Globus pallidus (tissue), 1 donor: ENCODE measurements at regions not wholly inside any gene's neighbourhood (a gene's known extent, or its start where the extent isn't known, plus 50 kb on each side); places are given as distances from the start of the nearest gene placed in this dataset.
A peak's percentile ranks its signal among the peaks of the same experiment; 100 is the strongest.
"Not testable (repeated sequence)": the region's sequence is repeated elsewhere in the genome, so short reads cannot be mapped to it uniquely, and the experiment has no call there.

Source experiments
- DNase-seq: peaks from one replicate; pipeline ENCODE4 v3.0.0-alpha.2; 2015; ENCODE audit warnings: low spot score

DNA sequence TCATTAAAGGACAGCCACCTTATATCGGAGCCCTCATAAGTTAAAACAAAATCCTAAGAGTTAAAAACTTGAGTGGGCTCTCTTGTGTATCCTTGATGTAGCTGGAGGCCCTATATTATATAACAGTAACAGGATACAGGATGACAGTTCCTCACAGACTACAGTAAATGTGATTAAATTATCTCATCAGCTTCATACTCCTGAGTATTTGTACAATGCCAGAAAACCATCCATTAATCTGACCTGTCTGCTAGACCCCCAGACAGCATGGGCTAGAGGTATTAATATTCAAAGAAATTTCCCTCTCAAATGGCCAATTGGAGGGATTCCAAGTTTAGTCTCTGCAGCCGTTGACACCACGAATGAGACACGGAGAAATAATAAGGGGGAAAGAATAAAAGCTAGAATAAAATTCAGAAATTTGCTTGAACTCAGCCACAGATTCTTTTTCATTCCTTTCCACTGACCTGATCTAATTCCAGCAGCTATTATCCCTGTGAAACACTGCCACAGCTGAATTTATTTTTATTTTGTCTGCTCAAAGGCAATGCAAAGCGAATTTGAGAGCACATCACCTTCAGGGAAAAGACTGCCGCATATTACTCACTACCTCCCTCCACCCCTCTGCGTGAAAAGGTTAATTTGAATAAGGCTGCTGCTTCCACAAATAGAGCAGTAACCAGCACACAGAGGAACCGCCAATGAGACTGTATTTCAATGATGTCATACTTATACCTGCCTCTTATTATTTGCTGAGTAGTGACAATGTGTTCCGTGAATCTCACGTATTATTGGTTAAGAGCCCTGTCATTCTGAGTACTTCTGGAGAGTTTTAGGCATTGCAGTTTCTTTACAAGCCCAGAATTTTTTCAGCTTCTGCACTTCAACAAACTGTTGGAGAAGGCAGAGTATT lies 155.9 kb upstream of the KLF12 start:
- peak; percentile 72 for DNase-seq

DNA sequence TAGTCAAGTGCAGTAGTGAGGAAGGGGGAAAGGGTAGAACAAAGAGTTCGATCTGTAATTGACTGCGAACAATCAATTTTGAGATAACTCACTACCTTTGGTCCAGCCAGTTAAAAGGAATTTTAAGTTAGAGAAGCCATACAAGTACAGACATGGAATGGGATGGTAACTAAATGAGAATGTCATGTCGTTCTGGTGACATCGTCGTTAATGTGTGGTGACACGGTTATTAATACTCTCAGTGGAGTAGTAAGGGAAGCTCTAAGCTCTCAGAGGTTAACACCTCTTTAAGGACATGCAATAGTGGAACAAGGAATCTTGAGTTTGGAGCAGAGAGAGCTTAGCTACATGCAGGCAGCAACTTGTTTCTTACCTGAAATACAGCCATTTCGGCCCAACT lies 154.9 kb upstream of the KLF12 start:
- DNase-seq: no peak

DNA sequence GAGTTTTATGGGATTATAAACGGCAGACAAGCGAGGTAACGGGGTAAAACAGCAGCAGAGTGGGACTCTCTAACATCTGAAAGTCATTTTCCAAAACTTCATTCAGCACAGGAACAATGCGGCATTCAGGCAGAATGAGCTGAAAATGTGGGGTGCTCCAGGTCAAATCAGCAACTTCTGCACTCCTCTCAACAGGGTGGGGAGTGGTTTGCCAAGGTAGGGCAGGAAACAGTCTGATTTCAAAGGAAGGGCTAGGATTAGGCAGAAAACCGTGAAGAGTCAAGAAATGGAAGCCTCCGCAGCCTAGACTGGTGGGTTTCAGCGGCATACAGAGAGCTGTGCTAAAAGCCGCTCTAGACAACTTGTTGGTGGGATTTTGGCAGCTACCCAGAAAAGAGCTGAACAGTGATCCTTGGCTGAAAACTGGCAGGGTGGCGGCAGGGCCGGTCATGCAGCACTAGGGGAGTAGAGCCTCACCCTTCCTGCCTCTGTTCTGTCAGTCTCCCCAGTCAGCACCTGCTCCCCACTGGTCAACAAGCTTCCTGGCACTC lies 154.2 kb upstream of the KLF12 start:
- peak; percentile 40 for DNase-seq

DNA sequence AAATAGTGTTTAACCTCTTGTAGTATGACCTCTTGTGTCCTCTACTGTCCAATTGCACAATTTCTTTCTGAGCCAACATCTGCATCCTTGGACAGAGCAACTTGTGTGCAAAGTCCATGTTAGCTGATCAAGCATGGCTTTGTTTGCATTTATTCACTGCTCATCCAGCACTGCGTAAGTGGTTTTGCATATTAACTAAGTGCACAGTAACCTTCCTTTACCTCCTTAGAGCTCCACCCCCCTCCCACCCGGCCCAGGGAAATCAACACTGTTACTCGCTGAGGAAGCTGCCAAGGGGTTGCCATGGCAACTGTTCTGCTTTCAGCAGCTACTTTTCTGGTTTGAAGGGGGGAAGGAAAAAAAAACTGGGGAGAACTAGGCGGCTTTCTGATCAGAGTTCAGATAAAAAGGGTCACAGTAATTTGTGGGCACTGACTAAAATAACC lies 153.5 kb upstream of the KLF12 start:
- peak; percentile 84 for DNase-seq

DNA sequence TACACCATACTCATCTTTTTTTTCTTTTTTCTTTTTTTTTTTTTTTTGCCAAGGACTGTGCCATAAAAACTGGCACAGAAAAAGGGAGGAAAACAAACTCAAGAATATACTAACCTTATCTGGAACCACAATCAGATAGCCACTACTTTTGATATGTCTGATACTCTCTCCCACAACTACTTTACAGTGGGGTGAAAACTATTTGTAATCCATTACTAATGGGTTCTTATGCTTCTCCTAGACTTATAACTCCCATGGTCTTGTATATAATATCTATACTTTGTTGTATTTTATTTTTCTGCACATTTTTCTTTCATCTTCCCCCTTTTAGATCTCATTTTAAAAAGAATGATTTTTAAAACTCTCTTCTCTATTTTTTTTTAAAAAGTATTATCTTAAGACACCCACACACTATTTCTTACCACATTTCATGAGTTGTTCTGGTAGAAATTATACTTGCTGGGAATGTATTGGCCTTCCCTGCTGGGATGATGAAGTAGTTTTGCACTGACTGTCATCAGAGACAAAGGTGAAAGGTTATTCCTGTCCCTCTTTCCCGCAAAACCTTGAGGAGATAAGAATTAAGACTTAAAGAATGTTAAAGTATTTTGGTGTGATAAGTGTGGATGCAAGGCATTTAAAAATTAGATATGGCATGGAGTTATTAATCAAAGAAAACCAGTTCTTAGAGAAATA lies 146.7 kb upstream of the KLF12 start:
- no peak for DNase-seq

DNA sequence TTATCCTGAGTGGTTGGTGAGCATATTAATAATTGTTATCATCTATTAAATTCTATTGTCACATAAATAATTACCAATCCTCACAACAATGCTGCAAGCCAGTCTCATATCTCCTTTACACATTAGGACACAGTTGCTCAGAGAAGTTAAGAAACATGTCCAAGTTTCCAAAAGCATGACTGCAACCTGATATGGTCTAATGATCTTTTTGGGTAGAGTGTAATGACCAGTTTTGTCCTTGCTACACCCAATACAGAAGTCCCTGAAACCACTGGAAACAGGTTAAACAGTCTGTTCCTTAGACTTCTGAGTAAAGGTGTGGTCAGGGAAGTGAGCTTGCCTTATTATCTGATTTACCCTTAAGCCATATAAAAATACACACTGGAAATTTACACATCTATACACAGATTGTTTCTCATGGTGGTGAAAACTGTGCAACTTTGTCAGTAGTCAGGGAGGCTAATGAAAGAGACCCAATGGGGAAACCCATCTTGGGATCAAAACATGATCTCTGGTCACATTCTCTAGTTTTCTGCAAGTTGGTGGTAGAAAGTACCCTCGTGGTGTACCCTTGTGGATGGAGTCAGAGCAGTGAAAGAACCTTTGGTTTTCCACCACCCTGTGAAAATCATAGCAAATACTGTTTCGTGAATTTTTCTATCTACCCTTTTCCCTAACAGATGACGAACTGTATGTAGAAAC lies 146.0 kb upstream of the KLF12 start:
- DNase-seq: no peak

DNA sequence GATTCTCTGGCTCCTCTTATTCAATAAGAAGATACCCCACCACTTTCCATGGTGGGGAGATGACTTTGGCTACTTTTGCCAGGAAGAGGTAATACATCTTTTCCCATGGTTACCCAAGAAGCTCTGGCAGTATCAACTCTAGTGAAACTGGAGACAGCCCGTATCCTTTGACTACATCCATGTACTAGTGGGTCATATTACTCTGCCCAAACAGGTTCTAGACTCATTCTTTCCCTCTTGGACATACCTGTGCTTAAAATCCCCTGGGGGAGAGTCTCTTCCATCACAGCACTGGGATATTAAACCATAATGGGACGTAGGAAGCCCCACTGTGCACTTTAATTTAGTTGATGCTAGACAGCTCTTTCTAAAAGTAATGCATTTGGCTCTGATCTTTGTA lies 144.7 kb upstream of the KLF12 start:
- DNase-seq: no peak

DNA sequence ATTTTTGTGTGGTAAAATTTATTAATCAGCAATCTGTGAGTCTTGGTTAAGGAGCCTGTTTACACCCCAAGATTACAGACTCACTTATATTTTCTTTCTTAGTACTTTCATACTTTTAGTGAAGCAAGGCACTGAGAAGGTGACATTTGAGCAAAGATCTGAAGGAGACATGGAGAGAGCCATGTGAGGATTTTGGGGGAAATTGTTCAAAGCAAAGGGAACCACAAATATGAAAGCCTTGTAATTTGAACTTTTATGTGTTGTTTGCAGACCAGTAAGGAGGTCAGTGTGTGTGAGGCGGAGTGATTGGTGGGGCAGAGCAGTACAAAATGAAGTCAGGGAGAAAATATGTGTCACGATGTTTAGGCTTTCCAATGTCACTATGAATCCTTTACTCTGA lies 140.7 kb upstream of the KLF12 start:
- no peak for DNase-seq

DNA sequence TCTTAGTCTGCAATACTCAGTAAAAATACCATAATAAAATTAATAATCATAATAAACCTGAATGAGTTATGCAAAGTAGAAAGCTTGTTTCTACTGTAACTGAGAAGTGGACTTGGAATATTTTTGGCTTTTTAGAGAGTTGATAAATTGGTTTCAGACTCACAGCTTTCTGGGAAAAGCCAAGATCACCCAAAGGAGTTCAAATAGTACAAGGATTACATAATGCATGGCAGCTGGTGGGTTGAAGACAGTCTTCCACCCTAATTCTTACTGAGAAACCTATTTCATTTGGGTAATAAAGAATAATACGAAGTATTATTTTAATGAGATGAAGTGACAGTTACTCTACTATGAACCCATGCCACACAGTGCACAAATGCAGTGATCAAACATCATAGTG lies 139.4 kb upstream of the KLF12 start:
- no peak for DNase-seq

DNA sequence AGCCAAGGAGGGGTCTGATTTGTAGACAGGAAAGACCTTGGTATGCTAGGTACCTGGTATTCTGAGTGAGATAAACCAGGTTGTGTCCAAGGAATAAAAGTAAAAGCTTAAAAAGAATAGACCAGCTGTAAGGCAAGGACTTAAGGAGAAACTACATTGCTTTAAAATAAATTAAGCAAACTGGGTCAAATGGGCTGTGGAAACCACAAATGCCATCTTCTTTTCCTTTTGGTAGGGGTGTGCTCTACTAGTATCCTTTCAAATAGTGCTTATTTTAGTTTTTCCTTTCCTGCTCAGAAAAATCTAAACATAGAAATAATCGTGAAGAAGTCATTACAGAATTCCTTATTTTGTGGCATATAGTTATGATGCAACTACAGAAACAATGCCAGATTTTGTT lies 138.6 kb upstream of the KLF12 start:
- no peak for DNase-seq

DNA sequence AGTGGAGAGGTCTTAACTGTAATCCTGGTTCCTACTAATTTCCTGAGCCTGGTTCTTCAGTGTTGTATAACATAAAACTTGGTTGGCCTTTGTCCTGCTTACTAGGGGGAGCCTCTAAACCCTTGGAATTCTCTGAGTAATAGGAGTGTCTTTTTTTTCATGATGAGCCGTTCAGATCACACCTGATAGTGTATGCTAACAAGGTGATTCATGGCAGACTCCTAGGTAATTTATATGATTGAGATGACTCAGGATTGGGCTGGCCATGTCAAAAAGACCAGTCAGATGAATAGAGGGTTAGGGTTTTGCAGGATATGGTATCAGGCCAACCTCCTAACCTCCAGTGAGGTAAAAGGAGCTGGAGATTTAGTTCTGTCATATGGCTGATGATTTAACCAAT lies 135.8 kb upstream of the KLF12 start:
- no peak for DNase-seq

DNA sequence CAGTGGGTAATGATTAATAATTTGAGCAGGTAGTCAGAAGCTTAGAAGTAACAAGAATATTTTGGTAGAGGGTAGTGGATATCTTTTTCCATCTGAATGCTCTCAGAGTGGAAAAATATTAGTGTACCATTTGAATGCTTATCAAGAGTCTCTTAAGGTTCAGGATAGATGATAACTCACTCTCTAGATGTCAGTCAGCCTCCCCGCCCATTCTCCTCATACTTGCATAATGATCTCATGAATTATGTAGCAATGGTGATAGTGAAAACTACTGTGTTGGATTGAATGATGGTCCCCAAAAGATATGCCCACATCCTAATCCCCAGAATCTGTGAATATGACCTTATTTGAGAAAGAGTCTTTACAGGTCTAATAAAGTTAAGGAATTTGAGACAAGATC lies 132.7 kb upstream of the KLF12 start:
- no peak for DNase-seq

DNA sequence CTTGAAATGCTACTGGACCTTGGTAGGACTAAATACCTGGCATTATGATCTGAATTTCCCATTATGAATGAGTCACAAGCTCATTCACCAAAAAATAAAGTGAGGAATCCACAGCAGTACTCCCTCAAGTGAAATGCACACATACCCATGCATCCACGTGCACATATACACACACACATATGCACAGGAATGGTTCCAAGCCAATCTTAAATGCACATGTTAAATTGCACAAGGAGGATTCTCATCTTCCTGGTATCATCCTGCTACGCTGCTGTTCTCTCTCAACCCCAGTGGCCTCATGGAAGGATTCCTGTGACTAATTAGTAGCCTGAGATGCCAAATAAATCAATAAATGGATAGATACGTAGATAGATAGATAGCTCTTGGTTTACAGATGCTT lies 132.1 kb upstream of the KLF12 start:
- no peak for DNase-seq

DNA sequence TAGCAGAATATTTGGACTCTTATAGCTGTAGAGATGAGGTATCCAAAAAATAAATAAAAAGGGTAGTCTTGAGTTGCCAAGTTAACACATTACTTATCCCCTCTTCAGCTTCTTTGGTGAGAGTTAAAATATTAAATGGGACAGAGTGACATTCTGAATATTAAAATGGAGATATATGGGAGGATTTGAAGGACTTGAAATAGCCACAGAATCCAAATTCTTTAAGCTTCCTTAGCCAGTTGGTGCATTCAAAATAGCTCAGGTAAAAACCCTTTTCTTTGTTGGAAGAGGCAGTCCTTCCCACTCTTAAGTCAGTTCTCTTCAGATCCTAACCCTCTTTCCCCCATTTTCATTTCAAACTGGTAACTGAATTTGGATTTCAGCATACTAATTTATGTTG lies 130.1 kb upstream of the KLF12 start:
- DNase-seq: no peak

DNA sequence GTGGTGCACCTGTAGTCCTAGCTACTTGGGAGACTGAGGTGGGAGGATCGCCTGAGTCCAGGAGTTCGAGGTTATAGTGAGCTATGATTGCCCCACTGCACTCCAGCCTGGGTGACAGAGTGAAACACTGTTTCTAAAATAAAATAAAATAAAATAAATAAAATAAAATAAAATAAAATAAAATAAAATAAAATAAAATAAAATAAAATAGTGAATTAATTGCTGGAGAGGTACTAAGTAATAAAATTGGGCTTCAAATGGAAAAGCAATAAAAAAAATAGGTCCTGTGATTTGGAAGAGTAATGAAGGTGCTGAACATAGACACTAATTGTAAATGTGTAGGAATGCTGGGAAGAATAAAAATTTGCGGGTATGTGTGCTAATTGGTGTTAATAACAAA lies 126.2 kb upstream of the KLF12 start:
- not testable (repeated sequence) for DNase-seq

DNA sequence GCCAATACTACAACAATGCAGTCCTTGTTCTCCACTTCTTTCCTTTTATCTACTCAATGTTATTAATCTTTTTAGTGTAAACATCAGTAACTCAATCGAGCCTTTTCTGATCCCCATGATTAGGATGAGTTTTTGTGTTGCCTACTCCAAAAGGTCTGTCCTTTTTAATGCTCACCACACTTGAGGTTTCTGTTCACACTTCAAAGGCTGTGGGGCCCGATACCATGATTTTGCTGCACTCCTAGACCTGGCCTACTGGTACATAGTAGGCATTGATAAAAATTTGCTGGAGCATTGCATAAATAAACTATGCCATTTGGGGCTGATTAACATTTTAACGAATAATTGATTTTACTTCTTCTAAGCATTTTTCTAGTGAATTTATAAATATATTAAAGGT lies 125.4 kb upstream of the KLF12 start:
- no peak for DNase-seq

DNA sequence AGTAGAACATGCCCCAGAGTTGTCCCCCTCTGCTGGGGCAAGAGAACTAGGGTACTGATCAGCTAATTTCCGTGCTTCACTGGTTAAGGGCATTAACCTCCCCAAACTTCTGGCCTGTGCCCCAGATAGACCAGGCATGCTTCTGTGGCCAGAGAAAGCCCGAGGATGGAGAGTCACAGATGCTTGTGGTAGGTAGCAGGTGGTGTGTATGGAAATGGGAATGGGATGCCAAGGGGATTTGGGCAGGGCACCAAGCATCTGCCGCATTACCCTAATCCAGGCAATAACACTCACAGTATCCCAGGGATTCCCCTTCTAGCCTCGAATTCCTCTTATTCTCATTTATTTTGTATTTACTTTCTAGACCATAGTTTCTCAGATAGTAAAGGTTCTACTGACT lies 124.8 kb upstream of the KLF12 start:
- no peak for DNase-seq

DNA sequence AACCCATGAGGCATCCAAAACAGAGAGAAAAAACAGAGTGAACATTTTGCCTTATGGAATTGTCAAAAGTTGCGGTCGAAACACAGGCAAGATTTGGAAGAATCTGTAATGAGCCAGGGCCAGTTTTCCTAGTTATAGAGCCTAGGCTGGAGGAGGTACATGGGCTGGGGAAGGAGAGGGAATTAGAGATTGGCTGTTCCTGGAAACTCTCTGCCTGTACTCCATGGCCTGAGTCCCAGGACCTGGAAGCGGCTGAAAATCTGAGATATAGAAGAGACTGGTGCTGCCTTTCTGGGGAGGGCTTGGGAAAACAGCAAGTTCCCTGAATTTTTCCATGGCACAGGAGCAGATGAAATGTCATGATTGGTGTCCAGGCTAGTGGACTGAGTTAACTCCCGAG lies 122.8 kb upstream of the KLF12 start:
- DNase-seq: no peak

DNA sequence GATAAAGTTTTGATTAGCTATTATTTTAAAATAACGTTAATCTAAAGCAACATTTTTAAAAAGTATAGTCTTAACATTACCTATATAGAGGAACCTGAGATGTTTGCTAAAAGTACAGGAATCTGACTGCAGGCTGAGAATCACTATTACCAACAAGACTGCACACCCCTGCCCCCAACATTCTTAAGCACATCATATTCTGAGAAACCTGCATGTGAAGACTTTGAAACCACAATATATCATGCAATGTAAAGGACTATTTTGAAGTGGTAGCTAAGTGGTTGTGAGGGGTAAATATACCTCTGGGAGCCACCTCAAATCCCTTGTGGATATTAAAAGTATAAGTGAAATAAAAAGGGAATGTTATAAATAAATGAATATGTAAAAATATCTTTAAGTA lies 119.0 kb upstream of the KLF12 start:
- DNase-seq: no peak

DNA sequence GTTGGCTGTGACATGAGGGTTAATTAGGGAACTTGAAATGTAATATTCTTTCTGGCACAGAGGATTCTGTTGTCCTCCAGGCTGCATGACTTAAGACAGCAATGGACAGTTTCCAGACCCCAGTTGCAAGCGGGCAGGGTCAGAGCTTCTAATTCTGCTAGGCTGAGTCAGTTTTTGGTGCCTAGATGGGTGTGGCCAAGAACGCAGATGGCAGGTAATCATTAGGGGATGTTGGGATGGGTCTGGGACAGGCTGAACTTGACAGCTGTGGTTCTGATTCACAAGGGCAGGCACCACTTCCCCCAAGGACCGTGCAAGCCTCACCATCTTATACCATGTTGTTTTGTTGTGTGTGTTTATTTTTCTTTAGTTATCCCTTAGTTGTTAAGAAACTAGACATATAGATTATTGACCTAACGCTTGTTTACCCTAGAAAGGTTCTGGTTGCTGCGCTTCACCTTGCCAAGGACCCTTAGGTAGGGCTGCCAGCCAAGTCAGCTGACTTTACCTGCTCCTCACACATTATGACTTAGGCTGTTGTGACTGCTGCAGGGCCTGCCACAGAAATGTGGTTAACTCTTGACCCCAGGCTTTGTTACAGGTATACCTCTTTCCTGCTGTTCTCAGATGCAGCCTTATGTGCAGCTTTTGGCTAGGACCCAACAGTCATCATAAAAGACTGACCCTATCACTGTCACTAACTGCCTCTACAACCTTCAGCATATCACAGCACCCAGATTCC lies 117.7 kb upstream of the KLF12 start:
- no peak for DNase-seq

DNA sequence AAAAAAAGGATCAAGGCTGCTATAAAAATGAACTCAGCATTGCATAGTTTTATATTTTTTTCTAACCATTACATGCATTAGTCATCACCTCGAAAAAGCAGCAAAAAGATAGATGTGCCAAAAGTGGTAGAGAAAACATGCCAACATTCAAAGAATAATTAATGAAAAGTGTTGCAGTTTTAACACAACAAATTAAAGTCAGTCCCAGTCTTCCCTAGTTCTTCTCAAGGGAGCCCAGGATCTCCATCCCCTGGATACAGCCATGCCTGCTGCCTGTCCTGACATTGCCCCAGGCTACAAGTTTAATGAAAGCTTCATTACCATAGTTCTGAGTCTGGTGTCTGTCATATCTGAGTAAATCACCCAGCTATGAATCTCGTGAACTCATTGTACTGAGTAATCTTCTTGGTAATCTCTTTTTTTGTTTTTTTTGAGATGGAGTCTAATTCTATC lies 116.6 kb upstream of the KLF12 start:
- no peak for DNase-seq

DNA sequence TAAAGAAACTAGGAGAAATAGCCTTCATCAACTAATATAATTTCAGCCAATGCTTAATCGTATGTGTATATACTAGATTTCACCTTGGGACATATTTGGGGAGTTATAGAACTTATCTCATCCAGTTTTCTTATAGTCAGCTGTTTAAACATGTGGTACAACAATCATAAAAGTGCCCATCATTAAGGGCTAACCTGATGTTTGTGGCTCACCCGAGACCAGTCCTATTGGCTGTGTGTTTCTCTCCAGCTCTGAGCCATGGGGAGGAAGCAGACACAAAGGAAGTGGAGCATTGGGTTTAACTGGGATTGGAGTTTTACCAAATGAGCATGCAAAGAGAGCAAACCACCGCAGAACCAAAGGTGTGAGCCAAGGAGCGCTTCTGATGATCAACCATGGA lies 114.3 kb upstream of the KLF12 start:
- DNase-seq: no peak
